Tibial nerve (tissue), 3 donors: ENCODE measurements at regions not wholly inside any gene's neighbourhood (a gene's known extent, or its start where the extent isn't known, plus 50 kb on each side); places are given as distances from the start of the nearest gene placed in this dataset.

Experiments
- CTCF ChIP-seq, 5 experiments: fragments of 200-600 bp in 3 of 5; fragments of 450-650 bp in 2 of 5; sonication (generic) in 3 of 5; IDR thresholded peaks; one replicate each; pipeline ENCODE4 v1.5.1; 2016 to 2019; ENCODE audit warnings: antibody characterized with exemption in 5 of 5, mild to moderate bottlenecking in 3 of 5, moderate library complexity in 2 of 5
- POLR2A ChIP-seq, 2 donors: fragments of 450-650 bp; IDR thresholded peaks; one replicate each; pipeline ENCODE4 v1.6.1; 2017; ENCODE audit warnings: antibody characterized with exemption in 2 of 2, mild to moderate bottlenecking in 2 of 2, moderate library complexity in 2 of 2

GRCh38 chr12:38502415-38502814 is 185.8 kb downstream of the ALG10B start:
- TF ChIP-seq CTCF (IDR thresholded peaks at IDR 0.05) (no peak), POLR2A (IDR thresholded peaks at IDR 0.05) (no peak)
